GM19463 (cell line): ENCODE measurements at regions not wholly inside any gene's neighbourhood (a gene's known extent, or its start where the extent isn't known, plus 50 kb on each side); places are given as distances from the start of the nearest gene placed in this dataset.

Source experiments
- ATAC-seq: cut with Tn5 transposase; IDR thresholded peaks from one replicate; pipeline ENCODE4 v1.9.1; 2021; ENCODE audit warnings: mild to moderate bottlenecking, moderate library complexity; ENCODE audit not compliant: unreplicated experiment

- no peak for ATAC-seq
Observed at GRCh38 chr4:11131491-11131890, 297.2 kb downstream of the HS3ST1 start.

GRCh38 chr4:11130195-11130970 is 298.3 kb downstream of the HS3ST1 start:
- no peak for ATAC-seq

- no peak for ATAC-seq
Observed at GRCh38 chr4:11120435-11120834, 308.3 kb downstream of the HS3ST1 start.

GRCh38 chr4:11119474-11119873 is 309.2 kb downstream of the HS3ST1 start:
- no peak for ATAC-seq

- no peak for ATAC-seq
Observed at GRCh38 chr4:11118513-11118912, 310.2 kb downstream of the HS3ST1 start.

- ATAC-seq, result no peak
Observed at GRCh38 chr4:11116940-11117339, 311.8 kb downstream of the HS3ST1 start.

GRCh38 chr4:11111876-11112275 is 316.8 kb downstream of the HS3ST1 start:
- ATAC-seq, result no peak

GRCh38 chr4:11111370-11111769 is 317.3 kb downstream of the HS3ST1 start:
- ATAC-seq, result no peak

GRCh38 chr4:11106759-11107158 is 321.9 kb downstream of the HS3ST1 start:
- ATAC-seq, result no peak

- no peak for ATAC-seq
Observed at GRCh38 chr4:11106190-11106589, 322.5 kb downstream of the HS3ST1 start.

- no peak for ATAC-seq
Observed at GRCh38 chr4:11105715-11106114, 323.0 kb downstream of the HS3ST1 start.

- no peak for ATAC-seq
Observed at GRCh38 chr4:11098461-11098860, 330.2 kb downstream of the HS3ST1 start.

GRCh38 chr4:11097725-11098124 is 331.0 kb downstream of the HS3ST1 start:
- no peak for ATAC-seq

- no peak for ATAC-seq
Observed at GRCh38 chr4:11081006-11081405, 347.7 kb downstream of the HS3ST1 start.

GRCh38 chr4:11079171-11079570 is 349.5 kb downstream of the HS3ST1 start:
- ATAC-seq, result no peak

GRCh38 chr4:11074581-11075241 is 354.0 kb downstream of the HS3ST1 start:
- ATAC-seq, result no peak

GRCh38 chr4:11073621-11074051 is 355.1 kb downstream of the HS3ST1 start:
- ATAC-seq, result no peak

- no peak for ATAC-seq
Observed at GRCh38 chr4:11072999-11073398, 355.7 kb downstream of the HS3ST1 start.

GRCh38 chr4:11072463-11072862 is 356.2 kb downstream of the HS3ST1 start:
- no peak for ATAC-seq

GRCh38 chr4:11070813-11071212 is 357.9 kb downstream of the HS3ST1 start:
- ATAC-seq, result no peak

- ATAC-seq, result no peak
Observed at GRCh38 chr4:11069581-11070211, 359.0 kb downstream of the HS3ST1 start.

- no peak for ATAC-seq
Observed at GRCh38 chr4:11069083-11069482, 359.6 kb downstream of the HS3ST1 start.
